Neural crest cell (in vitro differentiated cells): ENCODE measurements at regions not wholly inside any gene's neighbourhood (a gene's known extent, or its start where the extent isn't known, plus 50 kb on each side); places are given as distances from the start of the nearest gene placed in this dataset.
"Not testable (repeated sequence)": the region's sequence is repeated elsewhere in the genome, so short reads cannot be mapped to it uniquely, and the experiment has no call there.

Source experiments
- DNase-seq: peaks from one replicate; pipeline ENCODE4 v3.0.0; 2021; ENCODE audit warnings: low read depth, mixed read lengths, low spot score
- H3K27ac Mint-ChIP-seq: one replicate; pipeline ENCODE4 v1.8.0; 2021; ENCODE audit warnings: mild to moderate bottlenecking, mixed read lengths; ENCODE audit not compliant: unreplicated experiment
- H3K27me3 Mint-ChIP-seq: 2 replicates; pipeline ENCODE4 v1.8.0; 2021; ENCODE audit warnings: low read depth, mild to moderate bottlenecking, mixed read lengths
- H3K36me3 Mint-ChIP-seq: 2 replicates; pipeline ENCODE4 v1.8.0; 2021; ENCODE audit warnings: low read depth, mild to moderate bottlenecking, mixed read lengths
- H3K4me1 Mint-ChIP-seq: 2 replicates; pipeline ENCODE4 v1.8.0; 2021; ENCODE audit warnings: mixed read lengths
- H3K4me3 Mint-ChIP-seq: one replicate; pipeline ENCODE4 v1.8.0; 2021; ENCODE audit warnings: mild to moderate bottlenecking, mixed read lengths
- H3K9me3 Mint-ChIP-seq: 2 replicates; pipeline ENCODE4 v1.8.0; 2021; ENCODE audit warnings: mixed read lengths
- TF ChIP-seq, protein P1 (sequence below): fragments of 200-600 bp; sonication (generic); conservative IDR thresholded peaks from 2 replicates; pipeline ENCODE4 v1.5.0; 2021; ENCODE audit warnings: antibody characterized with exemption, mild to moderate bottlenecking

DNA sequence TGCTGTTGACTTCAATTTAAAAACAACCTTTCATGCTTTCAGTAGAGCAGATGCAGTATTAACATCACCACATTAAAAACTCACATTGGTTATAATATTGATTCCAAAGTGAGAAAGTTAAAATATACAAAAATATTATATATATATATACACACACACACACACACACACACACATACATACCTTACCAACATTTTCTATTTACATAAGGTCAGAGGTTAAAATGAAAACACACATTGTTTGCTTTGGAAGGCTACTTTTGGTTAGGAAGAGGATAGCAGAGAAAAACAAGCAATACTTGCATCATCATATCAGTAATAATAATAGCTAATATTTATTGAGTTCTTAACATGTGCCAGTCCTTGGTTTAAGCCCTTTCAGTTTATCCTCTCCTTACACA is 226.5 kb downstream of the PPP4R3C start:
- TF ChIP-seq, protein P1, sequence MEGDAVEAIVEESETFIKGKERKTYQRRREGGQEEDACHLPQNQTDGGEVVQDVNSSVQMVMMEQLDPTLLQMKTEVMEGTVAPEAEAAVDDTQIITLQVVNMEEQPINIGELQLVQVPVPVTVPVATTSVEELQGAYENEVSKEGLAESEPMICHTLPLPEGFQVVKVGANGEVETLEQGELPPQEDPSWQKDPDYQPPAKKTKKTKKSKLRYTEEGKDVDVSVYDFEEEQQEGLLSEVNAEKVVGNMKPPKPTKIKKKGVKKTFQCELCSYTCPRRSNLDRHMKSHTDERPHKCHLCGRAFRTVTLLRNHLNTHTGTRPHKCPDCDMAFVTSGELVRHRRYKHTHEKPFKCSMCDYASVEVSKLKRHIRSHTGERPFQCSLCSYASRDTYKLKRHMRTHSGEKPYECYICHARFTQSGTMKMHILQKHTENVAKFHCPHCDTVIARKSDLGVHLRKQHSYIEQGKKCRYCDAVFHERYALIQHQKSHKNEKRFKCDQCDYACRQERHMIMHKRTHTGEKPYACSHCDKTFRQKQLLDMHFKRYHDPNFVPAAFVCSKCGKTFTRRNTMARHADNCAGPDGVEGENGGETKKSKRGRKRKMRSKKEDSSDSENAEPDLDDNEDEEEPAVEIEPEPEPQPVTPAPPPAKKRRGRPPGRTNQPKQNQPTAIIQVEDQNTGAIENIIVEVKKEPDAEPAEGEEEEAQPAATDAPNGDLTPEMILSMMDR: no peak
- Mint-ChIP-seq H3K9me3 (peaks cover 8% of the 10 kb centered on the region), H3K4me3 (no peak overlapping the region), H3K4me1 (no peaks in the 10 kb centered on the region), H3K36me3 (peaks cover 4% of the 10 kb centered on the region), H3K27me3 (peaks cover 2% of the 10 kb centered on the region), H3K27ac (no peak overlapping the region)
- DNase-seq: no peak

DNA sequence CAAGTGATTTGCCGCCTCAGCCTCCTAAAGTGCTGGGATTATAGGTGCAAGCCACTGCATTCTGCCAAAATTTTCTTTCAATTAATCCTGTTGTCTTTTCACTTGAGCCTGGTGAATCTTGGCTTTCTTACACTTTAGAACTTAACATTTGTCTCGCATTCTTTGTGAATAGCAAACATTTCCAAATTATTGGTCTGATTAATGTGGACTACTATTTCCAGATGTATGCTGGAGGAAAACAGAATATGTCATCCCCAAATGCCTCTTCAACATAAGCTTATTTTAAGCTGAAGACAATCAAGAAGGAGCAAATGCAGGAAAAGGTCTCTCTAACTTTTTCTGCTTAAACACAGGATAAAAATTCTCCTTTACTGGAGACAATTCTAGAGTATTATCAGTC is 233.4 kb downstream of the PPP4R3C start:
- peaks cover 2% of the 10 kb centered on the region for H3K27me3 Mint-ChIP-seq

DNA sequence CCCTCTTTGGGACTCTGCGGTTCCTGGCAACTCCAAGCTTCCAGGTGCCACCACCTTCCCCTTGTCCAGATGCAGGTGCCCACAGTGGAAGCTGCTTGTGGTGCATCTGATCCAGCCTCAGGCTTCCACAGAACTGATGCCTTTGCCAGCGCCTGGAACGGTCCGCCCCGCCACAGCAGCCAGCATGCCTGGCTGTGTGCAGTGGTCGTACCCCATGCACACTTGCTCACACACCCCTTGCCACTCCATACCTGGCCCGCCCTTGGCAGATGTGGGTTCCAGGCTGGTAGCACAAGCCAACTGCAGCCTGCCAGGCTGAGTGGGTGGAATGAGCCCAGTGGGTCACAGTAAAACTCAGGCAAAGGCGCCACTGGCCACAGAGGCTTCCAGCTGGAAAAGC is 240.5 kb downstream of the PPP4R3C start:
- peaks cover 4% of the 10 kb centered on the region for H3K9me3 Mint-ChIP-seq
- DNase-seq: no peak
- H3K27me3 Mint-ChIP-seq: no peaks in the 10 kb centered on the region
- no peaks in the 10 kb centered on the region for H3K4me1 Mint-ChIP-seq
- TF ChIP-seq, protein P1: no peak
- no peak overlapping the region for H3K4me3 Mint-ChIP-seq
- no peak overlapping the region for H3K27ac Mint-ChIP-seq
- peaks cover 3% of the 10 kb centered on the region for H3K36me3 Mint-ChIP-seq

More for the DNA sequence above, 233.4 kb downstream of the PPP4R3C start:
- Mint-ChIP-seq H3K9me3 (peaks cover 2% of the 10 kb centered on the region), H3K4me1 (no peaks in the 10 kb centered on the region), H3K4me3 (no peak overlapping the region), H3K36me3 (no peaks in the 10 kb centered on the region), H3K27ac (no peak overlapping the region)
- DNase-seq: no peak
- TF ChIP-seq, protein P1: no peak

DNA sequence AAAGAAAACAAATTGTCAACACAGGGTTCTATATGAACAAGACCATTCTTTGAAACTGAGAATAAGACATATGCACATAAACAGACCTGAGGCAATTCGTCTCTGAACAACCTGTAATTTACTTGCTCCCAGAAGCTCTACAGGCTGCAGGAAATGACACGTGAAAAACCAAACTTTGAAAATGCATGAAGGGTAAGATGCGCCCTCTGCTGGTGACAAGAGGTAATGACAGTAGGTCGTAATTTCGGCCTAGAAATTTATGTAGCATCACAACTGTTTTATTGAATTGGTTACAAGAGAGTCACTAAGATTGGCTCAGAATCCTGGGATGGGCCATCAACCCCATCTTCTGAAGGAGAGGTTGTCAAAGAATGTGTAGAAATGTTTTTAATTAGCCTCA is 276.5 kb downstream of the PPP4R3C start:
- peaks cover 5% of the 10 kb centered on the region for H3K9me3 Mint-ChIP-seq
- H3K27me3 Mint-ChIP-seq: no peaks in the 10 kb centered on the region
- H3K27ac Mint-ChIP-seq: no peak overlapping the region
- TF ChIP-seq, protein P1: peak; percentile 82
- peak; percentile 8 for DNase-seq
- H3K36me3 Mint-ChIP-seq: no peaks in the 10 kb centered on the region
- no peak overlapping the region for H3K4me3 Mint-ChIP-seq
- no peaks in the 10 kb centered on the region for H3K4me1 Mint-ChIP-seq

DNA sequence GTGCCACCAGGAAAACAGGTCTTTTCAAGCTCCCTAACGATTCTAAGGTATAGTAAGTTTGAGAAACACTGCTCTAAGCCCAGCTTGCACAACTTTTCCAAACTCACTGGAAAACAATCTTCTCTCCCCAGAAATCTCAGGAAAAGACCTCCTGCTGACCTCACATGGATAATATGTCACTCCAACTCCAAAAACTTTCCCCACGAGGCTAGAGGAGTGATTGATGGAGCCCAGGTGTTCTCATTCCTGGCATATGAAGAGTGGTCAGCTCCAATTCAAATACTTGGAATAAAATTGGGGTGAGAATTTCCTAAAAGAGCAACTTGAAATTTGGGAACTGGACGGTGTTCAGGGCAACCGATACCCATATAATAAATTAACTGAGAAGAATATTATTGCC is 299.9 kb downstream of the PPP4R3C start:
- TF ChIP-seq, protein P1: no peak
- Mint-ChIP-seq H3K9me3 (no peaks in the 10 kb centered on the region), H3K27me3 (no peaks in the 10 kb centered on the region), H3K4me3 (no peak overlapping the region), H3K36me3 (no peaks in the 10 kb centered on the region), H3K4me1 (no peaks in the 10 kb centered on the region), H3K27ac (no peak overlapping the region)
- DNase-seq: no peak

DNA sequence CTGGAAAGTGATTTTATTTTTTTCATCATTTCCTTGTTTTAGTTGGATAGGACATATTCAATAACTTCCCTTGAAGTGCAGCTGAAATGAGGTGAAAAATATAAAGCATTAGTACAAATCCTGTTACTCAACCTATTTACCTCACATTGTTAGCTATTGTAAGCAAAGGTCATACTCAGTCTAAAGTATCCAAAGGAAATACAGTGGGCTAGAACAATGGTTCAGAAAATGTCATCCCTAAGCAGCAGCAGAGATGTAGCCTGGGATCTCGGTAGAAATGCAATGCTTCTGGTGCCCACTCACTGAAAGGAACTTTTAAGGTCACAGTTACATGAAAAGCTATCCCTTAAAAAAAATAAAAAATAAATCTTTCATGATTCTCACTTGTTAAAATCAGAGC is 300.6 kb downstream of the PPP4R3C start:
- Mint-ChIP-seq H3K9me3 (no peaks in the 10 kb centered on the region), H3K27me3 (no peaks in the 10 kb centered on the region), H3K27ac (no peak overlapping the region), H3K4me1 (no peaks in the 10 kb centered on the region), H3K4me3 (no peak overlapping the region), H3K36me3 (no peaks in the 10 kb centered on the region)
- no peak for DNase-seq
- TF ChIP-seq, protein P1: no peak

DNA sequence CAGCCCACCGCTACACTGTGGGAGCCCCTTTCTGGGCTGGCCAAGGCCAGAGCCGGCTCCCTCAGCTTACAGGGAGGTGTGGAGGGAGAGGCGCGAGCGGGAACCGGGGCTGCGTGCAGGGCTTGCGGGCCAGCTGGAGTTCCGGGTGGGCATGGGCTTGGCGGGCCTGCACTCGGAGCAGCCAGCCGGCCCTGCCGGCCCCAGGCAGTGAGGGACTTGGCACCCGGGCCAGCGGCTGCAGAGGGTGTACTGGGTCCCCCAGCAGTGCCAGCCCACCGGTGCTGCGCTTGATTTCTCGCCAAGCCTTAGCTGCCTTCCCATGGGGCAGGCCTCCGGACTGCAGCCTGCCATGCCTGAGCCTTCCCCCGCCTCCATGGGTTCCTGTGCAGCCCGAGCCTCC is 306.2 kb downstream of the PPP4R3C start:
- H3K27ac Mint-ChIP-seq, H3K36me3 Mint-ChIP-seq, H3K27me3 Mint-ChIP-seq, DNase-seq, H3K9me3 Mint-ChIP-seq, H3K4me1 Mint-ChIP-seq, H3K4me3 Mint-ChIP-seq: not testable (repeated sequence)
